Smooth muscle cell (in vitro differentiated cells): ENCODE measurements at regions not wholly inside any gene's neighbourhood (a gene's known extent, or its start where the extent isn't known, plus 50 kb on each side); places are given as distances from the start of the nearest gene placed in this dataset.

Experiments
- DNase-seq: peaks from one replicate; lab custom pipeline; 2025; ENCODE audit not compliant: unreplicated experiment; lab: John Stamatoyannopoulos, UW
- H2AFZ ChIP-seq: fragments of 200-600 bp; sonication (generic); 2 replicates; pipeline ENCODE4 v1.6.0; 2016; ENCODE audit warnings: antibody characterized with exemption, low read depth, mild to moderate bottlenecking
- H3F3A ChIP-seq: fragments of 200-600 bp; sonication (generic); 2 replicates; pipeline ENCODE4 v1.6.0; 2017; ENCODE audit warnings: antibody characterized with exemption, low read depth
- H3K27ac ChIP-seq: fragments of 200-600 bp; sonication (generic); 2 replicates; pipeline ENCODE4 v1.5.1; 2016; ENCODE audit warnings: low read depth, mild to moderate bottlenecking
- H3K27me3 ChIP-seq: fragments of 200-600 bp; sonication (generic); 2 replicates; pipeline ENCODE4 v1.6.1; 2016; ENCODE audit warnings: low read depth, mild to moderate bottlenecking
- H3K36me3 ChIP-seq: fragments of 200-600 bp; sonication (generic); 2 replicates; pipeline ENCODE4 v1.5.1; 2016; ENCODE audit warnings: low read depth
- H3K4me1 ChIP-seq: fragments of 200-600 bp; sonication (generic); 2 replicates; pipeline ENCODE4 v1.5.1; 2016; ENCODE audit warnings: low read depth
- H3K4me2 ChIP-seq: fragments of 200-600 bp; sonication (generic); 2 replicates; pipeline ENCODE4 v1.6.0; 2016; ENCODE audit warnings: mild to moderate bottlenecking
- H3K4me3 ChIP-seq: fragments of 200-600 bp; sonication (generic); 2 replicates; pipeline ENCODE4 v1.5.1; 2016; ENCODE audit warnings: mild to moderate bottlenecking
- H3K79me2 ChIP-seq: fragments of 200-600 bp; sonication (generic); 2 replicates; pipeline ENCODE4 v1.6.0; 2016; ENCODE audit warnings: low read depth, mild to moderate bottlenecking
- H3K9ac ChIP-seq: fragments of 200-600 bp; sonication (generic); 2 replicates; pipeline ENCODE4 v1.6.0; 2016; ENCODE audit warnings: low read depth
- H3K9me3 ChIP-seq: fragments of 200-600 bp; sonication (generic); replicated peaks from 2 replicates; pipeline ENCODE4 v1.5.1; 2016; ENCODE audit warnings: low read depth
- H4K20me1 ChIP-seq: fragments of 200-600 bp; sonication (generic); 2 replicates; pipeline ENCODE4 v1.6.0; 2016; ENCODE audit warnings: low read depth
- WGBS: methylation state at CpG from one replicate; pipeline ENCODE4 v1.1.7; 2016; ENCODE audit warnings: low lambda C conversion rate; 5-methylcytosine and 5-hydroxymethylcytosine counted together
- TF ChIP-seq, protein P1 (sequence below): fragments of 200-600 bp; sonication (generic); IDR thresholded peaks from 2 replicates; pipeline ENCODE4 v1.5.1; 2017; ENCODE audit warnings: borderline replicate concordance, mild to moderate bottlenecking, antibody characterized with exemption; ENCODE audit not compliant: insufficient read depth, poor library complexity, severe bottlenecking

DNA sequence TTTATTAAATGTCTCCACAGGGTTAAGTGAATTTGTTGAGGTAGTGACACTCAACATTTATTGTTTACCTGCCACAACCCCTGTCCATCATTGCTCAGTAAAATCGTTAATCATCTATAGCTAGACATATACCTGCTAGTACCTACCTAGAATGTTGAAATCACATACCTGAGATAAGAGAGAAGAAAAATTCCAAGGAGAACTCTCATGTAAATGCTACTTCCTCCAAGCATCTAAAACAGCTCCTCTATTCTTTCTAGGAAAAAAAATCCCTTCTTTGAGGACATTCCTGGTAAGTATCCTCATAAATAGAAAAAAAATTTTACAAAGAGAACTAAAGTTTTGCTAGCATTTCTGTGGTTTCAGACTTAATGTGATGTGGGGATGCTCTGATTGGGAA is 325.1 kb downstream of the DAD1 start:
- no peaks in the 10 kb centered on the region for H4K20me1 ChIP-seq
- WGBS = 63% methylated on average over 1 of the region's 1 CpG
- no peaks in the 10 kb centered on the region for H3K79me2 ChIP-seq
- DNase-seq = no peak
- H3K27ac ChIP-seq = no peak overlapping the region
- H3K27me3 ChIP-seq = no peaks in the 10 kb centered on the region
- H3K4me2 ChIP-seq = no peak overlapping the region
- TF ChIP-seq, protein P1, sequence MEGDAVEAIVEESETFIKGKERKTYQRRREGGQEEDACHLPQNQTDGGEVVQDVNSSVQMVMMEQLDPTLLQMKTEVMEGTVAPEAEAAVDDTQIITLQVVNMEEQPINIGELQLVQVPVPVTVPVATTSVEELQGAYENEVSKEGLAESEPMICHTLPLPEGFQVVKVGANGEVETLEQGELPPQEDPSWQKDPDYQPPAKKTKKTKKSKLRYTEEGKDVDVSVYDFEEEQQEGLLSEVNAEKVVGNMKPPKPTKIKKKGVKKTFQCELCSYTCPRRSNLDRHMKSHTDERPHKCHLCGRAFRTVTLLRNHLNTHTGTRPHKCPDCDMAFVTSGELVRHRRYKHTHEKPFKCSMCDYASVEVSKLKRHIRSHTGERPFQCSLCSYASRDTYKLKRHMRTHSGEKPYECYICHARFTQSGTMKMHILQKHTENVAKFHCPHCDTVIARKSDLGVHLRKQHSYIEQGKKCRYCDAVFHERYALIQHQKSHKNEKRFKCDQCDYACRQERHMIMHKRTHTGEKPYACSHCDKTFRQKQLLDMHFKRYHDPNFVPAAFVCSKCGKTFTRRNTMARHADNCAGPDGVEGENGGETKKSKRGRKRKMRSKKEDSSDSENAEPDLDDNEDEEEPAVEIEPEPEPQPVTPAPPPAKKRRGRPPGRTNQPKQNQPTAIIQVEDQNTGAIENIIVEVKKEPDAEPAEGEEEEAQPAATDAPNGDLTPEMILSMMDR = no peak
- H3K4me3 ChIP-seq = no peak overlapping the region
- H3F3A ChIP-seq = no peaks in the 10 kb centered on the region
- H3K9ac ChIP-seq = no peak overlapping the region
- H3K9me3 ChIP-seq = no peaks in the 10 kb centered on the region
- H3K4me1 ChIP-seq = peaks cover 11% of the 10 kb centered on the region
- no peak overlapping the region for H2AFZ ChIP-seq
- H3K36me3 ChIP-seq = no peaks in the 10 kb centered on the region

DNA sequence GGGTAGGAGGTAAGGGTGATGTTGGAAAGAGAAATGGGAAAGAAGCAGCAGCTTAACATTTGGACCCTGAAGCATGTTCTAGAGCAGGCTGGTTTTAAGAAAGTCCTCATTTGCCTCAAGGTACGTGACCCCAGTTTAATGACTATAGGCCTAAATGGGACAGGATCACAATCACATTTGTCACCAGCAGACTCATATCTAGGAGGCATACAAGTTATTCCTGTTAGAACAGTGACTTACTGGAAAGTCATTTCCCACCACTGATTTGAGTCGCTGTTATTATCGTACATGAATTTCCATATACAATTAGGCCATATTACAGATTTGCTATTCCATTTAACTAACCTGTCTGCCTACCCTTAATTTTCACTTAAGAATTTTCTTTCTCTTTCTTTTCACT is 326.1 kb downstream of the DAD1 start:
- Histone ChIP-seq H3K27ac (no peak overlapping the region), H3K27me3 (no peaks in the 10 kb centered on the region), H3K9ac (no peak overlapping the region), H3K4me3 (no peak overlapping the region), H3K79me2 (no peaks in the 10 kb centered on the region), H3K4me2 (no peak overlapping the region), H4K20me1 (no peaks in the 10 kb centered on the region), H3K4me1 (peaks cover 11% of the 10 kb centered on the region), H2AFZ (no peak overlapping the region), H3K9me3 (no peaks in the 10 kb centered on the region), H3K36me3 (no peaks in the 10 kb centered on the region), H3F3A (no peaks in the 10 kb centered on the region)
- no peak for DNase-seq
- WGBS = 77% methylated on average over 3 of the region's 3 CpGs
- TF ChIP-seq, protein P1 = no peak

DNA sequence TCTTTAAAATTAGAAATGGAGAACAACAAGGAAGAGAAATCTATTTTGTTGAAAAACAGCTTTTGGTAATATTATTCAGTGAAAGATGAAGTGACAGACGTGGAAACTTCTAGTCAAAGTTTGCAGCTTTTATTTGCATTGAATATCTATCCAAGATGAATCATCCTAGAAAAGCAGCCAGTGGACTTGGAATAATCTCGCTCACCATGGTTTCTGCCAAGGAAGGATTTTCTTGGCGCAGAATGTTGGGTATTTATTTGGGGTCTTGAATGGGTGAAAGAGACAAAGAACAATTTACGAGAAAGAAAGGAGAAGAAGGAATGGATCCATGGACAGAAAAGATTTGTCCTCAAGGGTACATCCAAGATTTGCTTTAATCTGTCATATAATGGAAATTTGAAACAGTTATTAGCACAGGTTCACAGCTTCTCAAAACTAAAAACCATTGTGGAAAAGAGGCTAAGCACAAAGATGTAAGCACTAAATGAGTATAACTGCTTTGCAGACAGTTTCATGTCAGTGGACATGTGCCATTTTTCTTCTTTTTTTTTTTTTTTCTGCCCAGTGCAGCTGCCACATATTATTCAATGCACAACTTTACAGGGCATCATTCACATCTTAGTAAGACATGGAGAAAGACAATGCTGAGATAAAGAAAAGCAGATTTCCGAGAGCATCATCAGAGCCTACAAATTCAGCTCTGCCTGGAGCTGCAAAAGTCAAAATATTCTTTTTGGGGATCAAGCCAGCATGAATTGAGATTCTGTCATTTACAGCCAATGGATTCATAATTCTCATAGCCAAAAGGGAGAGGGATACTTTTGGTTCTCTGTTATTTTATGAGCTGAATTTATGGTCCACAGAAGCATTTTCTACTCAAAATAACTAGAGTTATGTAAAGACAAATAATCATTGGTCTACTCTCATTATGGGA is 333.7 kb downstream of the DAD1 start:
- Histone ChIP-seq H3K4me3 (no peak overlapping the region), H3K36me3 (no peaks in the 10 kb centered on the region), H4K20me1 (no peaks in the 10 kb centered on the region), H3K9me3 (no peaks in the 10 kb centered on the region), H3K27ac (no peak overlapping the region), H3K27me3 (no peaks in the 10 kb centered on the region), H2AFZ (no peak overlapping the region), H3K79me2 (no peaks in the 10 kb centered on the region), H3K9ac (no peak overlapping the region), H3K4me2 (no peak overlapping the region), H3F3A (no peaks in the 10 kb centered on the region), H3K4me1 (no peaks in the 10 kb centered on the region)
- TF ChIP-seq, protein P1 = no peak
- WGBS = 88% methylated on average over 5 of the region's 5 CpGs
- no peak for DNase-seq

DNA sequence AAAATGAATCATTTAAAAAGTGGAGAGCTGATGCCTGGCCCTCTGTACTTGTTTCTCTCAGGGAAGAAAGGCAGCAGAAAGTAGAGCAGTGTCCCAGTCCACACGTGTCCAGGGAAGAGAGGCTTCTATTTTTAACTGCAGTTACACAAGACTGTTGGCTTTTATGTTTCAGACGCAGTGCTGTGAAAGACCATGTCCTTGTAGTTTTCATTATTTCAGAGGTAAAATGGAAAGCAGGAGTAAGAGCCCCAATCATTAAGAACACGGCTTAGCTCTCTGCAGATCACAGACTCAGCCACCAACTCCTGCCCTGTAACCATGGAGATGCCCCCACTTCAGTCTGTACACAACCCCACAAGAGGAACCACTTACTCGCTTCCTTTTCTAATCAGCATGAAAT is 336.3 kb downstream of the DAD1 start:
- 61% methylated on average over 4 of the region's 4 CpGs for WGBS

More for the DNA sequence above, 336.3 kb downstream of the DAD1 start:
- H3K4me2 ChIP-seq = no peak overlapping the region
- H3K27me3 ChIP-seq = no peaks in the 10 kb centered on the region
- no peak overlapping the region for H2AFZ ChIP-seq
- no peaks in the 10 kb centered on the region for H3F3A ChIP-seq
- no peak overlapping the region for H3K9ac ChIP-seq
- H3K9me3 ChIP-seq = no peaks in the 10 kb centered on the region
- H3K27ac ChIP-seq = no peak overlapping the region
- H3K79me2 ChIP-seq = no peaks in the 10 kb centered on the region
- TF ChIP-seq, protein P1 = no peak
- no peak for DNase-seq
- H3K36me3 ChIP-seq = no peaks in the 10 kb centered on the region
- H3K4me3 ChIP-seq = no peak overlapping the region
- H3K4me1 ChIP-seq = no peaks in the 10 kb centered on the region
- no peaks in the 10 kb centered on the region for H4K20me1 ChIP-seq
